NCI-H345 treated with DMSO at 0.1 percent for 48 hours (cell line): ENCODE measurements at regions not wholly inside any gene's neighbourhood (a gene's known extent, or its start where the extent isn't known, plus 50 kb on each side); places are given as distances from the start of the nearest gene placed in this dataset.
"Not testable (repeated sequence)": the region's sequence is repeated elsewhere in the genome, so short reads cannot be mapped to it uniquely, and the experiment has no call there.

Experiments used
- DNase-seq: peaks from one replicate; lab custom pipeline; 2025; ENCODE audit not compliant: unreplicated experiment; lab: John Stamatoyannopoulos, UW

GRCh38 chr2:176424746-176425145 is 155.5 kb downstream of the MTX2 start:
- no peak for DNase-seq

- no peak for DNase-seq
These were observed 158.3 kb downstream of the MTX2 start for GRCh38 chr2:176427549-176427948.

- DNase-seq, result not testable (repeated sequence)
These were observed 159.8 kb downstream of the MTX2 start for GRCh38 chr2:176428944-176429469.

- no peak for DNase-seq
These were observed 163.2 kb downstream of the MTX2 start for GRCh38 chr2:176432434-176432833.

- no peak for DNase-seq
These were observed 166.5 kb downstream of the MTX2 start for GRCh38 chr2:176435729-176436128.

GRCh38 chr2:176443946-176444345 is 174.7 kb downstream of the MTX2 start:
- DNase-seq, result no peak

- DNase-seq, result no peak
These were observed 176.7 kb downstream of the MTX2 start for GRCh38 chr2:176445956-176446355.

GRCh38 chr2:176446718-176447414 is 177.6 kb downstream of the MTX2 start:
- no peak for DNase-seq

GRCh38 chr2:176447616-176448015 is 178.4 kb downstream of the MTX2 start:
- no peak for DNase-seq

GRCh38 chr2:176449852-176450251 is 180.6 kb downstream of the MTX2 start:
- DNase-seq, result no peak

- no peak for DNase-seq
These were observed 184.5 kb downstream of the MTX2 start for GRCh38 chr2:176453784-176454183.

- peak; percentile 79 for DNase-seq
These were observed 185.9 kb downstream of the MTX2 start for GRCh38 chr2:176454893-176455815.

GRCh38 chr2:176455816-176456291 is 186.6 kb downstream of the MTX2 start:
- DNase-seq, result no peak

- DNase-seq, result no peak
These were observed 188.2 kb downstream of the MTX2 start for GRCh38 chr2:176457481-176457880.

GRCh38 chr2:176461098-176461808 is 192.0 kb downstream of the MTX2 start:
- DNase-seq, result no peak

- DNase-seq, result no peak
These were observed 192.8 kb downstream of the MTX2 start for GRCh38 chr2:176461809-176462670.

- no peak for DNase-seq
These were observed 194.3 kb downstream of the MTX2 start for GRCh38 chr2:176463546-176463945.

GRCh38 chr2:176464886-176465564 is 195.8 kb downstream of the MTX2 start:
- DNase-seq, result peak; percentile 73

GRCh38 chr2:176466918-176467452 is 197.7 kb downstream of the MTX2 start:
- no peak for DNase-seq
